HG03139 (cell line): ENCODE measurements at regions not wholly inside any gene's neighbourhood (a gene's known extent, or its start where the extent isn't known, plus 50 kb on each side); places are given as distances from the start of the nearest gene placed in this dataset.

ENCODE experiments used
- ATAC-seq: cut with Tn5 transposase; IDR thresholded peaks from one replicate; pipeline ENCODE4 v1.9.1; 2021; ENCODE audit not compliant: unreplicated experiment

DNA sequence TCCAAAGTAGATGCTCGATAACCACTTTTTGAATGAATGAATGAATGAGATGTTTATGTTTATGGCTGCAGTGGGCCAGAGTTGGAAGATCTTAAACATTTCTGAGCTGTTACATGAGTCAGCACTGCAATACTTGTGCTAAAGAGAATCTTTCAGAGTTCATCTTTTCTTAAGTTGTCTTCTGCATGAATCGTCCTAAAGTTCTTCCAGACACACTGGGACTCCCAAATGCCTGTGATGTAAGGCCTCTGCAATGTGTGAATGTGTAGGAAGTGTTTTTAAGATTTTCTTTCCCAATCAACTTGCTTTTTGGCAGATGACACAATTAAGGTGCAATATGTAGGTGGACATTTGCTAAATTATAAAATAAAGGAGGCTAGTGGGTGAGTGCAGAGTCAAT, 50.3 kb upstream of the TRIM9 start:
- ATAC-seq, result no peak

DNA sequence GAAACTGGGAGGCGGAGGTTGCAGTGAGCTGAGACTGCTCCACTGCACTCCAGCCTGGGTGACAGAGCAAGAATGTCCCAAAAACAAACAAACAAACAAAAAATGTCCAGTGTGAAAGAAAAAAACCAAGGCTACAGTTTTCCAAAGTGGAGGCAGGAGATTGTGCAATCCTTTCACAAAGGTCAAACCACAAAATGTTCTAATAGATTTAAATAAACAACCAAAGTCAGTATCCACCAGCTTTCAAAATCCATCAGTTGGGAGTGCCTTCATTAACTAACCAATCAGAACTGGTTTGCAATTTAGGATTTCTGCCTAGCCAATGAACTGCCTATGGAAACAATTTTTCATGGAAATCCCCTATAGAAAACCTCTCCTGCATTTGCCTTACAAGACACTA, 52.3 kb upstream of the TRIM9 start:
- ATAC-seq, result no peak

- ATAC-seq, result no peak
Measured at GRCh38 chr14:51155326-51155725, 60.4 kb upstream of the TRIM9 start.

GRCh38 chr14:51157012-51157411, 62.1 kb upstream of the TRIM9 start:
- no peak for ATAC-seq

GRCh38 chr14:51160871-51161270, 66.0 kb upstream of the TRIM9 start:
- ATAC-seq, result no peak

- no peak for ATAC-seq
Measured at GRCh38 chr14:51165415-51165814, 70.5 kb upstream of the TRIM9 start.

GRCh38 chr14:51167587-51168214, 72.3 kb upstream of the TMX1 start:
- ATAC-seq, result no peak

DNA sequence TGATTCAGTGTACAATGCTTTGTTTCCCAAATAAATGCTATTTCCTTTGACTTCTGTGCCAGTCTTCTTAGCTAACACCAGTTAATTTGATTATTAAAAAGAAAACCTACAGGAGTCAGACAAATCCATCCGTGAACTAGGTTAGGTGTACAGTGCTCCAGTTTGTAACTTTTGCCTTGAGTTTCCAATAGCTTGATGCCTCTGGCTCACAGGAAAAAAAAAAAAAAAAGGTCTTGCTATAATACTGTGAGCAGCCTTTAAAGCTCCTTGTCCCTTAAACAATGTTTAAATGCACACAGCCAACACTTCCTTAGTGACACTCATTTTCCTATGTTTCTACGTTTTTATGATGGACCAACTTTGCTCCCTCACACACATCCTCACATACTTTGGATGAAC, 71.8 kb upstream of the TMX1 start:
- no peak for ATAC-seq

DNA sequence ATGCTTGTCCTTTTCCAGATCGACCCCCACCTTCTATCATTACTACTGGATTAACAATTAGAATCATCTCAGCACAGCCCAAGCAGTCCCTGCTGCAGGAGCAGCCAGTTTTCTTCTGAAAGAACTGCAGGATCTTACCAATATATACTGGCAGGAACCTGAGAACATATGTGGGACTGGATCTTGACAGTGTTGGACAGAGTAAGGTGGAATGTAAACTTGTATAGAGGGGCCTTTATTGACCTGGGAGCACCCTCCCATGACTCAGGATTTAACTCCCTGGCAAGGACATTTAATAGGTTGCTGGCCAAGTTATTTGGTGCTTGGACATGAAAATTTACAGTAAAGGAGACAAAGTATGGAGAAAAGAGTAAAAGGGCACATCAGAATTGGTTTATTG, 66.2 kb upstream of the TMX1 start:
- no peak for ATAC-seq

DNA sequence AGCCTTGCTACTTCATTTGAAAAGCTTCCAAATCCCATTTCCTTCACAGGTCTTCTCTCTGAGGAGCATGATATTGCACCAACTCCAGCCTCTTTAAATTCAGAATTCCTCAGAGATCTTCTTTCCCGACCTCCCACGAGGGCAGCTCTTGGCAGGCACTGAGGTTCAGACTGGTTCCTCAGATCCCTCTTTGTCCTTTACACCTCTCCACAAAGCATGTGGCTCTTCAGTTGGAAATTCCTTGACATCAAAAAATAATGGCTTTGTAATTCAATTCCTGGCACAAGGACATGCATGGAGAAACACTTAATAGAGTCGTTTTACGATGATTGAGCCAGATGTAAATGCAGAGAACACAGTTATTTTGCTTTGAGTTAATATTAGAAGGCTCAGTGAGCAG, 63.2 kb upstream of the TMX1 start:
- ATAC-seq, result no peak

DNA sequence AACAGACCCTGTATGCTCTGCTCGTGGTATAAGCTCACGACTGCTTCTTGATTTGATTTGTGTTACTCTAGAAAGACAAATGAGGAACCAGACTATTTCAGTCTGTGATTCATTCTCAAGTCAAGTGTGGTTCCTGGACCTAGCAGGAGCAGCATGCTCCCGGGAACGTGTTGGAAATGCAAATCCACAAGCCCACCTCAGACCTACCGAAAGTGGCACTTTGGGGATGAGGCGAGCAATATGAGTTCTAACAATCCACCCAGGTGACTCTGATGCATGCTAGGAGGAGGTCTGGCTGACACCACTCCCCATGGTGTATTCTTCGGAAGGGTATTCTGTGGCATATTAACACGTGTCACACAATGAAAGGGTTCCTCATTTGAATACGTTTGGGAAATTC, 59.5 kb upstream of the TMX1 start:
- peak; percentile 75 for ATAC-seq

- ATAC-seq, result no peak
Measured at GRCh38 chr14:51182131-51182565, 57.9 kb upstream of the TMX1 start.

DNA sequence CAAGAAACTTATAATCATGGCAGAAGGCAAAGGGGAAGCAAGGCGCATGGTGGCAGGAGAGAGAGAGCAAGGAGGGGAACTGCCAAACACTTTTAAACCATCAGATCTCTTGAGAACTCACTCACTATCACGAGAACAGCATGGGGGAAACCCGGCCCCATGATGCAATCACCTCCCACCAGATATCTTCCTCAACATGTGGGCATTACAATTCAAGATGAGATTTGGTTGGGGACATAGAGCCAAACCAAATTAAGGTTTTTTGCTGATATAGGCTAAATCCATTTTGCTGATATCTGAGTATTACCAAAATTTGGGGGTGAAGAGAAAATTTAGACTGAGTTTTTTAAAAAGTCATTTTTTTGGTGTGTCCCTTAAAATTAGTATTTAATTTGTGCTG, 54.9 kb upstream of the TMX1 start:
- ATAC-seq, result no peak

DNA sequence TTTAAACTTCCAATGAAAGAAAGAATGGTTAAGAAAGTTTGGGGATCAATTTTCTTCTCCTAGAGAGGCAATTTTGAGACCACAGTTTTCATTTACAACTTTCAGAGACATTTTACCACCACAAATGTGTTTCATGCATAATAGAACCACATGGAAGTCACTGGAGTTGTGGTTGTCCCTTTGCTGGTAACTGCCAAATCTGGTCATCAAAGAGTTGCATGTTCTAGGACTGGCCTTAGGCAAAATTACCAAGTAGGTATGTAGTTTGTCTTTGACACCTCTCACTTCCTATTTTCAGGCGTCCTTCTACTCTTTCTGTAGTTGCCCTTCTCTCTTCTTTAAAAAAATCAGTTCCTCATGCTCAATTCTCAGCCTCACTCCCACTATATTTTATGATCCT, 54.3 kb upstream of the TMX1 start:
- ATAC-seq, result peak; percentile 86

DNA sequence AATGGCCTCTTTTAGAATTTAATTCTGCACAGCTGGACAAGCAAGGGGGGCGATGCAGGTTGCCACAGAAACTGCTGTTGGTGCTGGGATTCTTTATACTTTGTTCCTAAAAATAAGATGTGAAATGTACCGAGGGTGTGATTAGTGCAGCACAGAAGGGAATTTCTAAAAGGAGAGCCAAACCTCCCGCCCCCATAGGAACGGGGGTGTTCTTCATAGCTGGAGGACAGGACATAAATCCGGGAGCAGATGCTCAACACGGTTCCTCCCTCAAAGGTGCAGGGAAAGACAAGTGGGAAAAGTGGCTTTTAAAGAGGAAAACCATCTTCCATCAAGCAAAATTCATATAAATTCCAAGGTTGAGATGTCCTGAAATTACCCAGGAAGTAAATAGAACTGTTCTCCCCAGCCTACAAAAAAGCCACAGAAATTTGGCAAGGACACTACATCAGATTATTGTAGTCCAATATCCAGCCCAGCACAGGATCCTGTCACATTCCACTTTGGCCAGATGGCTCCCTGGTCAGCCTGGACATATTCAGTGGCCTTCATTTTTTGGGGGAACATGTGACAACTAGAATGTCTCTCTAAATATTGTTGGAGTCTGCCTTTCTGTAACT, 51.4 kb upstream of the TMX1 start:
- ATAC-seq, result no peak

DNA sequence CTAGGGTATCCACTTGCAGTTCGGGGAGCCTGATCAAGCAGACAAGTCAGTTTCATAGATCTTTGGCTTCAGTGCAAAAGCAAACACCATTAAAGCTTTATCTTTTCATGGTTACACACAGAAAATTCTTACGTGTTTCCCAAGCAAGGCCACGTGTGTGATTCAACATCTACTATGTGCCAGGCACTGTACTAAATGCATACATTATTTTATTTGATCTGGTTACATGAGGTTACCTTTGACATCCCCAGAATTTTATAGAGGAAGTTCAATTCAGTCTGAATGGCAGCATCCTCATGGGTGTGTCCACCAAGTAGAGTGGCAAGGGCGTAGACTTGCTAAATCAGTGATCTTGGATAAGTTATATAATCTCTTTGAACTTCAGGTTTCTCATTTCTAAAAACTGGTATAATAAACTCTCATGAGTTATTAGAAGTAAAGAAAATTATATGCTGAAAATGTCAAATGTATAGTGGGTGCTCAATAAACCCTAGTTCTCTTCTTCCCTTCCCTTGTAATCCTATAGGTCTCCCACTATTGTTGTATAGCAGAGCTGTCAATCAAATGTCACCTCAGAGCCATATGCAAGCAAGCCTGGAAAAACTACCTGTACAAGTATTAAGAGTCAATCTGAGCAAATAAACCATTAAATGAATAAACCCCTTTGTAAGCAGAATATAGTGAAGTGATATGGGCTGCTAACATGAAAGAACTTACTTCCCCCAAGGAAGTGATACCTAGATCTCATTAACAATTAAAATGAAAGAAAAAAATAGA, 50.3 kb upstream of the TMX1 start:
- no peak for ATAC-seq
